NT2/D1 (cell line): ENCODE measurements at regions not wholly inside any gene's neighbourhood (a gene's known extent, or its start where the extent isn't known, plus 50 kb on each side); places are given as distances from the start of the nearest gene placed in this dataset.

Experiments used
- DNase-seq: peaks from one replicate; pipeline ENCODE4 v3.0.0-alpha.2; 2011; ENCODE audit warnings: low read depth, low spot score
- H3K27me3 ChIP-seq: 2 replicates; pipeline ENCODE4 v1.6.0; 2011; ENCODE audit warnings: mild to moderate bottlenecking; ENCODE audit not compliant: insufficient read length, insufficient read depth
- H3K36me3 ChIP-seq: 2 replicates; pipeline ENCODE4 v1.6.1; 2011; ENCODE audit warnings: mild to moderate bottlenecking, low read length, mixed read lengths; ENCODE audit not compliant: insufficient read depth, insufficient read length
- H3K4me1 ChIP-seq: 2 replicates; pipeline ENCODE4 v1.5.1; 2011; ENCODE audit not compliant: insufficient read depth, insufficient read length
- H3K4me3 ChIP-seq: 2 replicates; pipeline ENCODE4 v1.5.1; 2011; ENCODE audit warnings: low read depth; ENCODE audit not compliant: insufficient read length
- H3K9ac ChIP-seq: 2 replicates; pipeline ENCODE4 v1.6.0; 2011; ENCODE audit warnings: low read depth; ENCODE audit not compliant: insufficient read length
- H3K9me3 ChIP-seq: 2 replicates; pipeline ENCODE4 v1.5.1; 2011; ENCODE audit warnings: mild to moderate bottlenecking, low read length; ENCODE audit not compliant: insufficient read depth
- SUZ12 ChIP-seq: IDR thresholded peaks from 2 replicates; pipeline ENCODE4 v1.6.1; 2011; ENCODE audit not compliant: insufficient read length, insufficient read depth; ENCODE audit errors: extremely low read depth
- YY1 ChIP-seq: IDR thresholded peaks from 2 replicates; pipeline ENCODE4 v1.6.1; 2011; ENCODE audit not compliant: insufficient read length, insufficient read depth
- ZNF274 ChIP-seq: IDR thresholded peaks from 2 replicates; pipeline ENCODE4 v1.6.1; 2011; ENCODE audit warnings: mild to moderate bottlenecking, low read depth, low read length

DNA sequence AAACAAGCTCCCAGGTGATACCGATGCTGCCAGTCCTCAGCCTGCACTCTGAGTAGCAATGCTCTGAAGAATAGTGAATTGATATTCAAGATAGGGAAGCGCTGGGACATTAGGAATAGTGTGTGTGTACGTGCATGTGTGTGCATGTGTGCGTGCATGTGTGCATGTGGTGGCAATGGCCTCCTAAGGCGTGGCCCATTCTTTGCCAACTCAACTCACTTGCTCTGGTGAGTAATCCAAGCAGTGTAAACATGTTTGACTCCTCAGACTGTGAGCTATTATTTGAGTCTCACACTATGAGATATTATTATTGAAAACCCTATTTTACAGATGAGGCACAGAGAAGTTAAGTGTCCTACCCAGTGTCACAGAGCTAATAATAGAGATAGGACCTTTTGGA lies 186.6 kb downstream of the RAB11FIP2 start:
- DNase-seq, result no peak
- no peaks in the 10 kb centered on the region for H3K27me3 ChIP-seq

DNA sequence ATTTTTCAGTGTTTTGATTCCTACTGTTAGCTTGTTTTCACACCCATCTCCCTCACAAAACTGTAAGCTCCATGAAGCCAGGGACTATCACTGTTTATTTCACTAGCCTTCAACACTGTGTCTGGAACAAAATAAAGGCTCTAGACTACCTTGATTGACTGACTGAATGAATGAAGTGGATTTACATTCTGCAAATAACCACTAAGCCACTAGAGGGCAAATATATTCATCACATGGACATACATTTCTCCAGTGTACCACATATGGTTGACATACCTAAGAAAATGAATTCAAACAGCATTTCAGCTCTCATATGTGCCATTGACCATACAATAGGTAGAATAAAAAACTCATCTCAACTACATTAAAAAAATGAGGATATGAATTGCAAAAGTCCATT lies 185.9 kb downstream of the RAB11FIP2 start:
- no peaks in the 10 kb centered on the region for H3K4me1 ChIP-seq
- H3K27me3 ChIP-seq, result no peaks in the 10 kb centered on the region
- no peaks in the 10 kb centered on the region; the same call in 1 of the 2 replicates for H3K9me3 ChIP-seq
- DNase-seq, result no peak
- no peak for TF ChIP-seq YY1
- no peak for TF ChIP-seq SUZ12
- no peak for TF ChIP-seq ZNF274
- no peak overlapping the region for H3K4me3 ChIP-seq
- H3K36me3 ChIP-seq, result no peaks in the 10 kb centered on the region
- no peak overlapping the region for H3K9ac ChIP-seq

More for the DNA sequence above, 186.6 kb downstream of the RAB11FIP2 start:
- TF ChIP-seq ZNF274 (no peak), YY1 (no peak), SUZ12 (no peak)
- H3K9ac ChIP-seq, result no peak overlapping the region
- no peaks in the 10 kb centered on the region for H3K36me3 ChIP-seq
- H3K4me1 ChIP-seq, result no peaks in the 10 kb centered on the region
- no peak overlapping the region for H3K4me3 ChIP-seq
- no peaks in the 10 kb centered on the region; the same call in 1 of the 2 replicates for H3K9me3 ChIP-seq

DNA sequence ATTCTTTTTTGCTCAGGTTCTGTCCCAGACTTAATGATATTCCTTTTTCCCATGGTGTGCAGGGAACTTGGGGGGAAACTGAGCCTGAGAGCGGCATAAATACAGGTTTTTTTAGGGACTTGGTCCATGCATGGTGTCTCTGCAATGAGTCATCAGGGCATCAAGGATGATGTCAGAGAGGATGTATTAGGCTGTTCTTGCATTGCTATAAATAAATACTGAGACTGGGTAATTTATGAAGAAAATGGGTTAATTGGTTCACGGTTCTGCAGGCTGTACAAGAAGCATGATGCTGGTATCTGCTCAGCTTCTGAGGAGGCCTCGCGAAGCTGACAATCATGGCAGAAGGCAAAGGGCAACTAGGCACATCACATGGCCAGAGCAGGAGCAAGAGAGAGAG lies 185.4 kb downstream of the RAB11FIP2 start:
- no peaks in the 10 kb centered on the region for H3K4me1 ChIP-seq

DNA sequence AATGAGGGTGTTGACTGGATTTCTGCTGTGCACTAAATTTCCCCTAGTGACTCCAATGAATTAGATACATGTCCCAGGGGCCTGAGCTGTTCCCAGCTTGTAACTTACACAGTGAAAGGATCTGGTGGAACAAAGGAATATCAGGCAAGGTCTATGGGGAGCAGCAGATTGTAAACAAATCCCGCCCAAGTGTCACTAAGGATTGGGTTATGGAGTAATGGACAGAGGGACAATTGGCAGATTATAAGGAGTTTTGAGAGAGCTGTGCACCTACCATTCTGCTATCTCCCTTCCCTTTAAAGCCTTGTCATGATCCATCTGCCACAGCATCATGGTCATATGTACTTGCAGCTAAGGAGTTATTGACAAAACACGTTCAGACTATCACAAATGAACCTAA lies 183.0 kb downstream of the RAB11FIP2 start:
- no peak for TF ChIP-seq SUZ12
- TF ChIP-seq ZNF274, result no peak
- TF ChIP-seq YY1, result no peak
- Histone ChIP-seq H3K36me3 (no peaks in the 10 kb centered on the region), H3K27me3 (no peaks in the 10 kb centered on the region), H3K4me3 (no peak overlapping the region), H3K4me1 (no peaks in the 10 kb centered on the region), H3K9ac (no peak overlapping the region), H3K9me3 (no peaks in the 10 kb centered on the region)
- no peak for DNase-seq

More for the DNA sequence above, 185.4 kb downstream of the RAB11FIP2 start:
- no peaks in the 10 kb centered on the region for H3K9me3 ChIP-seq
- H3K27me3 ChIP-seq, result no peaks in the 10 kb centered on the region
- no peak for DNase-seq
- TF ChIP-seq YY1 (no peak), SUZ12 (no peak), ZNF274 (no peak)
- H3K4me3 ChIP-seq, result no peak overlapping the region
- no peaks in the 10 kb centered on the region for H3K36me3 ChIP-seq
- H3K9ac ChIP-seq, result no peak overlapping the region

DNA sequence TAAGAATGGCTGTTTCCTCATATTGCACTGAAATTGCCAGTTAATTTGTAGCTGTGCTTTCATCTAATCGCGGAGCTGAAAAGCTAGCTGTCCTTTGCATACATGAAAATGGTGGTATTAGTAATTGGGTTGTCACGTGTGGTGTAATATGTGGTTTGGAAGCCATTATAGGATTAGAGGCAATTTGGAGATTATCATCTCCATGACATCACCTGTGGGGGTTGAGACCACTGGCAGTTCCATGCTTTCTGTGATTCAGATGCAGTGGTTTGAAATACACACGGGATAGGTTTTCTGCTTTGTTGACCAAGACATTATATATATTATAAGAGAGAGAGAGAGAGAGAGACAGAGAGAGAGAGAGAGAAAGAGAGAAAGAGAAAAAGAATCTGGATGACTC lies 180.8 kb downstream of the RAB11FIP2 start:
- H3K9me3 ChIP-seq, result no peaks in the 10 kb centered on the region
- DNase-seq, result no peak
- H3K36me3 ChIP-seq, result no peaks in the 10 kb centered on the region
- no peak overlapping the region for H3K9ac ChIP-seq
- TF ChIP-seq ZNF274, result no peak
- no peak for TF ChIP-seq SUZ12
- TF ChIP-seq YY1, result no peak
- H3K4me1 ChIP-seq, result no peaks in the 10 kb centered on the region
- no peaks in the 10 kb centered on the region for H3K27me3 ChIP-seq
- no peak overlapping the region for H3K4me3 ChIP-seq

DNA sequence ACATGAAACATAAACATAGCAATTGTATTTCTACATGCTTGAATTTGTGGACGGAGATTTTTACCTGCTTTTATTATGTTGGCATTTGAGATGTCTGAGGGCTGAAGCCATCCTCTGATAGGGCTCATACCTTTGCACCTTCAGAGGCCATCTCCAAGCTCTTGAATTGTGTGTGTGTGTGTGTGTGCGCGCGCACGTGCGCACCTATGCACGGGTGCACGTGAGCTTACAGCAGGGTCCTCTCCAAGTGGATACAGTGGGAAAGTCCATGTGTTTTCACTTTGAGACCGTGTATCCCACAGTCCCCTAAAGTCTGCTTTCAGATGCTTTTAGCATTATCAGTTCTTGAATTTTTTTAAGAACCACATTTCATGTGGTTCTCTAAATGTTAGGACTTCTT lies 178.6 kb downstream of the RAB11FIP2 start:
- Histone ChIP-seq H3K36me3 (no peaks in the 10 kb centered on the region), H3K27me3 (no peaks in the 10 kb centered on the region), H3K9ac (no peak overlapping the region), H3K4me1 (no peaks in the 10 kb centered on the region), H3K9me3 (no peaks in the 10 kb centered on the region), H3K4me3 (no peak overlapping the region)
- DNase-seq, result no peak
- TF ChIP-seq ZNF274 (no peak), SUZ12 (no peak), YY1 (no peak)

DNA sequence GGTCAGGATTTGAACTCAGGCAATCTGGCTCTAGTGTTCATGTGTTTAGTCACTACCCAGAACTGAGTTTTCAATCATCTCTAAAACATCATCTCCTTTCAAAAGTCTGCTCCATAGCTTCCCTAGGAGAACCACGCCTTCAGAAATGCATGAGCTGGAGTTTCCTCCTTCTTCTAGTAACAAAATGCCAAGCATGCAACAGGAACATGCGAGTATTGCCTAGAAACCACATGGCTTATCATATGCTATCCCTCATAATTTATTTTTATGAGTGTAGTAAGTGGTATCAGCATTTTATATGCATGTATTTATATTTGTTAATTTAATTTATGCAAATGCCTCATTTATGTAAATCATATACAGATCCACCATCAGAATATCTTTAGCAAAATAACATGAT lies 170.9 kb downstream of the RAB11FIP2 start:
- Histone ChIP-seq H3K36me3 (no peaks in the 10 kb centered on the region), H3K9ac (no peak overlapping the region), H3K4me3 (no peak overlapping the region), H3K9me3 (no peaks in the 10 kb centered on the region), H3K27me3 (no peaks in the 10 kb centered on the region), H3K4me1 (no peaks in the 10 kb centered on the region)
- no peak for TF ChIP-seq ZNF274
- no peak for TF ChIP-seq SUZ12
- TF ChIP-seq YY1, result no peak
- DNase-seq, result no peak

DNA sequence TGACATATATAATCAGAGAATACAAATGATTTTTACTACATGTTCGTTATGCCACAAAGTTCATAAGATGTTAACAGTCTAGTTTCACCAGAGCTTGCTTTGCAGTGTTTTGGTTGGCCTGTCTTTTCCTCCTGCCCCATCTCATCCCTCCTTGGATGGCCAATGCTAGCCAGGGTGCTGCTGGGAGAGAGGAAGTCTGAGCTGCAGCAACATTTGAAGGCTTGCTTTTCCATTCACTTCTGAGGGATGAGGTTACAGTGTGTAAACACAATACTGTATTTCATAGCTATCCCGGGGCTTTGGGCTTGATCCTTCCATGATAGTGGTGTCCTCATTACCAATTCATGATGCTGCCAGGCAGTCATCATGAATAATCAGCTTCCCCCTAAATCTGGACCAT lies 170.5 kb downstream of the RAB11FIP2 start:
- H3K9ac ChIP-seq, result no peak overlapping the region
- DNase-seq, result no peak
- H3K4me3 ChIP-seq, result no peak overlapping the region
- H3K4me1 ChIP-seq, result no peaks in the 10 kb centered on the region
- TF ChIP-seq SUZ12, result no peak
- TF ChIP-seq ZNF274, result no peak
- no peak for TF ChIP-seq YY1
- no peaks in the 10 kb centered on the region for H3K9me3 ChIP-seq
- no peaks in the 10 kb centered on the region for H3K36me3 ChIP-seq
- no peaks in the 10 kb centered on the region for H3K27me3 ChIP-seq
